ENCODE measurements at regions not wholly inside any gene's neighbourhood (a gene's known extent, or its start where the extent isn't known, plus 50 kb on each side); places are given as distances from the start of the nearest gene placed in this dataset.

DNA sequence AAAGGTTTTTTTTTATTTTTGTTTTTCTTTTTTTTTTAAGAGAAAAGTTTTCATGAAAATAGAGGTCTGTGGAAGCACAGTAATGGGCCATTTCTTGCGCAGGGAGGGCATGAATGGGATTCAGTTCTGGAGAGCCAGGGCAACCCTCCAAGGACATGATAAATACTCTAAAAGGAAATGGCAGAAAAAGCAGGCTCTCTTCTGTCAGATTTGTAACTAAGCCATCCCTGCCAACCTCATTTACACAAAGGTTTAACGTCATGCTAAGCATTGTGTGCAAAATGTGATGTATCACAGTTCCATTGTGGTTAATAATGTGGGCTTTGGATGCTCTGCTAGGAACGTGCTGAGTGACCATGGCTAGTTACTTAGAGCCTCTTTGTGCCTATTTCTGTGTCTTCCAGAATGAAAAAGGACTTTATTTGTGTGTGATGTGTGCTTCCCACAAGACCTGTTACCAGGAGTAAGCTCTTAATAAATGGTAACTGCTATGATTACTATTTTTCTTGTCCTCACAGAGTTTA is 1095.9 kb upstream of the SORCS1 start:
- TF ChIP-seq CTCF (conservative IDR thresholded peaks at IDR 0.05; ENCODE audit: low read depth, low read length) (no peak), EZH2 (IDR thresholded peaks at IDR 0.05; ENCODE audit: low read length, unreplicated experiment) (no peak), EZH2phosphoT487 (IDR thresholded peaks at IDR 0.05; ENCODE audit: borderline replicate concordance, low read length) (no peak)
- H2AFZ ChIP-seq (ENCODE audit: low read length), result no peak overlapping the region
- BruUV-seq (replicated peaks), result no TSS peak
- no peaks in the 10 kb centered on the region for H3K79me2 ChIP-seq (ENCODE audit: low read length)
- POLR2A ChIA-PET (ENCODE audit: unreplicated experiment), result no interaction called here
- no peak for ATAC-seq
- no peaks in the 10 kb centered on the region for H3F3A ChIP-seq (ENCODE audit: low read length, unreplicated experiment)
- CTCF ChIA-PET, result no interaction called here
- no peak overlapping the region for H3K4me3 ChIP-seq (ENCODE audit: low read length)
- no peaks in the 10 kb centered on the region for H3K9me3 ChIP-seq (ENCODE audit: low read length)
- intact Hi-C loops (cut with micrococcal nuclease), result no loop called here
- H3K27ac ChIP-seq (ENCODE audit: low read length), result no peak overlapping the region
- no peak for DNase-seq
- H3K4me2 ChIP-seq (ENCODE audit: low read length), result no peak overlapping the region
- no peaks in the 10 kb centered on the region for H3K27me3 ChIP-seq (ENCODE audit: low read length)
- no peaks in the 10 kb centered on the region for H3K4me1 ChIP-seq (ENCODE audit: insufficient read depth, low read length)
- no peak overlapping the region for H3K9ac ChIP-seq (ENCODE audit: low read length)
- no peaks in the 10 kb centered on the region for H4K20me1 ChIP-seq (ENCODE audit: low read length)
- H3K9me2 ChIP-seq (replicated peaks; ENCODE audit: low read length), result no peaks in the 10 kb centered on the region
- no peaks in the 10 kb centered on the region for H3K36me3 ChIP-seq (ENCODE audit: low read depth, low read length)

GRCh38 chr10:108254089-108254488 is 1089.6 kb upstream of the SORCS1 start:
- no peaks in the 10 kb centered on the region for H4K20me1 ChIP-seq (ENCODE audit: low read length)
- BruUV-seq (replicated peaks), result no TSS peak
- H3K36me3 ChIP-seq (ENCODE audit: low read depth, low read length), result no peaks in the 10 kb centered on the region
- no peak overlapping the region for H3K9ac ChIP-seq (ENCODE audit: low read length)
- peaks cover 9% of the 10 kb centered on the region for H3K4me1 ChIP-seq (ENCODE audit: insufficient read depth, low read length)
- POLR2A ChIA-PET (ENCODE audit: unreplicated experiment), result no interaction called here
- no peak overlapping the region for H2AFZ ChIP-seq (ENCODE audit: low read length)
- TF ChIP-seq EZH2phosphoT487 (IDR thresholded peaks at IDR 0.05; ENCODE audit: borderline replicate concordance, low read length), result no peak
- TF ChIP-seq EZH2 (IDR thresholded peaks at IDR 0.05; ENCODE audit: low read length, unreplicated experiment), result no peak
- TF ChIP-seq CTCF (conservative IDR thresholded peaks at IDR 0.05; ENCODE audit: low read depth, low read length), result no peak
- H3K79me2 ChIP-seq (ENCODE audit: low read length), result no peaks in the 10 kb centered on the region
- no peak overlapping the region for H3K4me3 ChIP-seq (ENCODE audit: low read length)
- H3K27me3 ChIP-seq (ENCODE audit: low read length), result no peaks in the 10 kb centered on the region
- CTCF ChIA-PET, result no interaction called here
- no peaks in the 10 kb centered on the region for H3F3A ChIP-seq (ENCODE audit: low read length, unreplicated experiment)
- intact Hi-C loops (cut with micrococcal nuclease), result no loop called here
- no peak overlapping the region for H3K4me2 ChIP-seq (ENCODE audit: low read length)
- H3K9me3 ChIP-seq (ENCODE audit: low read length), result no peaks in the 10 kb centered on the region
- H3K9me2 ChIP-seq (replicated peaks; ENCODE audit: low read length), result no peaks in the 10 kb centered on the region
- DNase-seq, result no peak
- ATAC-seq, result no peak
- no peak overlapping the region for H3K27ac ChIP-seq (ENCODE audit: low read length)

DNA sequence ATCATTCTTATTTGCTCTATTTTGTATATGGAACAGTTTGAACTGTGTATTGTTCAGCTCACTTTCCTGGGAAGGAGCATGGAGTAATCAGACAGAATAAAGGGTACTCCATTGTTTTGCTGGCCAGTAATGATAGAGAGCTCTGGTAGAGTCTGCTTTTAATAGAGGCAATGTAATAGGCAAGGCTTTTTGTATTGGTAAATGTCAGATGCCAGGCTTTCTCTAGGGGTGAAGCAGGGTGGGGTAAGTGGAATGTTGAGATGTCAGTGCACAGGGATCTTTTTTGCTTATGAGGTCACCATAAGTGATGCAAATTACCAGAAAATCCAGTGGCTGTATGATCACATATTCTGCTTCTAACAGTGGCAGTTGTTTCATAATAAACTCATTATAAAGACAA is 1088.3 kb upstream of the SORCS1 start:
- Histone ChIP-seq H3K9ac (ENCODE audit: low read length) (no peak overlapping the region), H3F3A (ENCODE audit: low read length, unreplicated experiment) (no peaks in the 10 kb centered on the region), H3K4me2 (ENCODE audit: low read length) (no peak overlapping the region), H4K20me1 (ENCODE audit: low read length) (no peaks in the 10 kb centered on the region), H3K9me3 (ENCODE audit: low read length) (peaks cover 7% of the 10 kb centered on the region; the same call in 1 of the 2 replicates), H3K27ac (ENCODE audit: low read length) (no peak overlapping the region), H3K36me3 (ENCODE audit: low read depth, low read length) (no peaks in the 10 kb centered on the region; the same call in 1 of the 2 replicates), H3K4me3 (ENCODE audit: low read length) (no peak overlapping the region), H3K79me2 (ENCODE audit: low read length) (no peaks in the 10 kb centered on the region), H3K9me2 (replicated peaks; ENCODE audit: low read length) (no peaks in the 10 kb centered on the region), H3K4me1 (ENCODE audit: insufficient read depth, low read length) (peaks cover 9% of the 10 kb centered on the region), H2AFZ (ENCODE audit: low read length) (no peak overlapping the region), H3K27me3 (ENCODE audit: low read length) (no peaks in the 10 kb centered on the region)
- no peak for DNase-seq
- TF ChIP-seq EZH2phosphoT487 (IDR thresholded peaks at IDR 0.05; ENCODE audit: borderline replicate concordance, low read length), result no peak
- no peak for TF ChIP-seq CTCF (conservative IDR thresholded peaks at IDR 0.05; ENCODE audit: low read depth, low read length)
- TF ChIP-seq EZH2 (IDR thresholded peaks at IDR 0.05; ENCODE audit: low read length, unreplicated experiment), result no peak
- intact Hi-C loops (cut with micrococcal nuclease), result no loop called here
- CTCF ChIA-PET, result no interaction called here
- POLR2A ChIA-PET (ENCODE audit: unreplicated experiment), result no interaction called here
- no TSS peak for BruUV-seq (replicated peaks)
- no peak for ATAC-seq
